ENCODE measurements at regions not wholly inside any gene's neighbourhood (a gene's known extent, or its start where the extent isn't known, plus 50 kb on each side); places are given as distances from the start of the nearest gene placed in this dataset.
"Not testable (repeated sequence)": the region's sequence is repeated elsewhere in the genome, so short reads cannot be mapped to it uniquely, and the experiment has no call there.

DNA sequence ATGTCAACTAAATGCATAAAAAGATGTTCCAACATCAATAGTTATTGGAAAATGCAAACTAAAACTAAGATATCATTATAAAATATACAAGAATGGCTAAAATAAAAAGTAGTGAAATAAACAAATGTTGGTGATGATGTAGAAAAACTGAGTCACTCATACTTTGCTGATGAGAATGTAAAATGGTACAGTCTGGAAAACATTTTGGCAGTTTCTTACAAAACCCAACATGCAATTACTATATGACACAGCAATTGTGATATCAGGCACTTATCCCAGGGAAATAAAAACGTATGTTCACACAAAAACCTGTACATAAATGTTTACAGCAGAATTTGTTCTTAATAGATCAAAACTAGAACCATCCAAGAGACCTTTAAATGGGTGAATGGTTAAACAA is 182.6 kb downstream of the RTL9 start:
- no peak for TF ChIP-seq Cebpa-rat (IDR thresholded peaks at IDR 0.05)
- H3K4me3 ChIP-seq = no peak overlapping the region

DNA sequence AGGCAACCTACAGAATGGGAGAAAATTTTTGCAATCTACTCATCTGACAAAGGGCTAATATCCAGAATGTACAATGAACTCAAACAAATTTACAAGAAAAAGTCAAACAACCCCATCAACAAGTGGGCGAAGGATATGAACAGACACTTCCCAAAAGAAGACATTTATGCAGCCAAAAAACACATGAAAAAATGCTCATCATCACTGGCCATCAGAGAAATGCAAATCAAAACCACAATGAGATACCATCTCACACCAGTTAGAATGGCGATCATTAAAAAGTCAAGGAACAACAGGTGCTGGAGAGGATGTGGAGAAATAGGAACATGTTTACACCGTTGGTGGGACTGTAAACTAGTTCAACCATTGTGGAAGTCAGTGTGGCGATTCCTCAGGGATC is 192.2 kb downstream of the RTL9 start:
- not testable (repeated sequence) for H3K36me3 ChIP-seq, H4K20me1 ChIP-seq, H3K4me1 ChIP-seq, H3K9ac ChIP-seq, H3K4me2 ChIP-seq, H3K4me3 ChIP-seq, H3K27ac ChIP-seq
- Histone ChIP-seq H3K9me3 (peaks cover 12% of the 10 kb centered on the region; the same call in 1 of the 2 replicates), H3K27me3 (peaks cover 31% of the 10 kb centered on the region)

More for the DNA sequence above, 182.6 kb downstream of the RTL9 start:
- peaks cover 12% of the 10 kb centered on the region for H3K9me3 ChIP-seq
- no peaks in the 10 kb centered on the region for H3K4me1 ChIP-seq
- no peak overlapping the region for H3K27ac ChIP-seq
- H3K27me3 ChIP-seq = peaks cover 51% of the 10 kb centered on the region
- no peak overlapping the region for H3K4me2 ChIP-seq
- no peaks in the 10 kb centered on the region for H4K20me1 ChIP-seq
- H3K36me3 ChIP-seq = no peaks in the 10 kb centered on the region
- no peak overlapping the region for H3K9ac ChIP-seq

DNA sequence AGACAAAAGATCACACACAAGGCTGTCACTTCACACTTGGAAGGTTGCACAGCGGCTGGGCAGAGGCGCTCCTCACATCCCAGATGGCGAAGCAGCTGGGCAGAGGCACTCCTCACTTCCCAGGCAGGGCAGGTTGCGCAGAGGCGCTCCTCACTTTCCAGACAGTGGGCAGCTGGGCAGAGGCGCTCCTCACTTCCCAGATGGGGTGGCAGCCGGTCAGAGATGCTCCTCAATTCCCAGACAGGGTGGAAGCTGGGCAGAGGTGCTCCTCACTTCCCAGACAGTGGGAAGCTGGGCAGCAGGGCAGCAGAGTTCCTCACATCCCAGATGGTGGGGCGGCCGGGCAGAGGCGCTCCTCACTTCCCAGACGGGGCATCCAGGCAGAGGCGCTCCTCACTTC is 199.2 kb downstream of the RTL9 start:
- Histone ChIP-seq H3K4me2 (no peak overlapping the region), H3K9ac (no peak overlapping the region), H3K4me1 (peaks cover 2% of the 10 kb centered on the region; the same call in 1 of the 2 replicates), H3K36me3 (no peaks in the 10 kb centered on the region), H3K27ac (no peak overlapping the region), H3K9me3 (peaks cover 54% of the 10 kb centered on the region), H3K27me3 (peaks cover 43% of the 10 kb centered on the region; the same call in 1 of the 2 replicates), H4K20me1 (no peaks in the 10 kb centered on the region), H3K4me3 (no peak overlapping the region)
- TF ChIP-seq Cebpa-rat (IDR thresholded peaks at IDR 0.05) = no peak

DNA sequence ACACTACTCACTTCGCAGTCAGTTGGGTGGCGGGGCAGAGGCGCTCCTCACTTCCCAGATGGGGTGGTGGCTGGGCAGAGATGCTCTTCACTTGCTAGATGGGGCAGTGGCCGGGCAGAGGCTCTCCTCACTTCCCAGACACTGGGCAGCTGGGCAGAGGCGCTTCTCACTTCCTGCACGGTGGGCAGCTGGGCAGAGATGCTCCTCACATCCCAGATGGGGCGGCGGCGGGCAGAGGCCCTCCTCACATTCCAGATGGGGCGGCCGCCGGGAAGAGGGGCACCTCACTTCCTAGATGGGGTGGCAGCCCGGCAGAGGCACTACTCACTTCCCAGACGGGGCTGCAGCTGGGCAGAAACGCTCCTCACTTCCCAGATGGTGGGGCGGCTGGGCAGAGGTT is 199.8 kb downstream of the RTL9 start:
- H3K4me3 ChIP-seq = no peak overlapping the region
- no peak overlapping the region for H3K27ac ChIP-seq
- TF ChIP-seq Cebpa-rat (IDR thresholded peaks at IDR 0.05) = no peak
- H3K4me1 ChIP-seq = no peaks in the 10 kb centered on the region
- peaks cover 41% of the 10 kb centered on the region; the same call in 1 of the 2 replicates for H3K27me3 ChIP-seq
- no peak overlapping the region for H3K9ac ChIP-seq
- no peak overlapping the region for H3K4me2 ChIP-seq
- peaks cover 54% of the 10 kb centered on the region for H3K9me3 ChIP-seq
- no peaks in the 10 kb centered on the region for H4K20me1 ChIP-seq
- H3K36me3 ChIP-seq = no peaks in the 10 kb centered on the region

DNA sequence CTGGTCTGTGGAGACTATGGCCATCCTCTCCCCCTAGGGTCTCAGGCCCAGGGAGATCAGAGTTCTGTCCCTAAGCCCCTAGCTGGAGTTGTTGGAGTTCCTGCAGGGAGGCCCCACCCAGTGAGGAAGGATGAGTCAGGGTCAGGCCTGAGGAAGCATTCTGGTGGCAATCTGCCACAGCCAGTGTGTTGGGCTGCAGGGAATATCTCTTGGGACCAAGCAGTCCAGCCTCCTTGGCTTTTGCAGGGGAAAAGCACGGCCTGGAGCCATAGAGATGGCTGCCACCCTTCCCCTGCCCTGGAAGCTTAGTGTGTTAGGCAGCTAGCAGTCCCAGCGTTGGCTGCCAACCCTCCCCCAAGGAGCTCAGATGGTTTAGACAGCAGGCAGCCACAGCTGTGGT is 202.4 kb downstream of the RTL9 start:
- H3K9me3 ChIP-seq = peaks cover 51% of the 10 kb centered on the region
- no peaks in the 10 kb centered on the region for H3K4me1 ChIP-seq
- no peaks in the 10 kb centered on the region for H4K20me1 ChIP-seq
- no peak overlapping the region for H3K9ac ChIP-seq
- TF ChIP-seq Cebpa-rat (IDR thresholded peaks at IDR 0.05) = no peak
- H3K36me3 ChIP-seq = no peaks in the 10 kb centered on the region
- H3K27me3 ChIP-seq = peaks cover 28% of the 10 kb centered on the region; the same call in 1 of the 2 replicates
- no peak overlapping the region for H3K4me2 ChIP-seq
- H3K27ac ChIP-seq = no peak overlapping the region
- H3K4me3 ChIP-seq = no peak overlapping the region

DNA sequence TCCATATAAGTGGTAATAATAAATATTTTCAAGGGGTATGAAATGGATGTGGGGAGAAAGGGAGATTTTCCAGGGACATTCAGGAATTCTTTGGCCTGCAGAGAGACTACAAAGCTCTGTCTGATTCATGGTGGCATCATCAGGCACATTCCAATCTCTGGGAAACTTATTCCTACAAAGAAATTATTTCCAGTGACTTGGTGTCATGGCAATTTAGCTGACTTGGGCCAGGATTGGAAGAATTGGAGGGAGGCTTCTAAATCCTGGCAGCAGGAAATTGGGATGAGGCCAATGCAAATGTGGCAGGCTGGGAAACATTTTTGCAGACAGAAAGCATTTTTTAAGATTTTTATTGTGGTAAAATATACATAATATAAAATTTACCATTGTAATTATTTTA is 204.6 kb downstream of the RTL9 start:
- Histone ChIP-seq H3K36me3 (no peaks in the 10 kb centered on the region), H3K9me3 (peaks cover 30% of the 10 kb centered on the region), H3K4me2 (no peak overlapping the region), H3K27ac (no peak overlapping the region), H3K4me1 (peaks cover 5% of the 10 kb centered on the region), H3K4me3 (no peak overlapping the region), H4K20me1 (no peaks in the 10 kb centered on the region), H3K27me3 (peaks cover 25% of the 10 kb centered on the region; the same call in 1 of the 2 replicates), H3K9ac (no peak overlapping the region)
- TF ChIP-seq Cebpa-rat (IDR thresholded peaks at IDR 0.05) = no peak

DNA sequence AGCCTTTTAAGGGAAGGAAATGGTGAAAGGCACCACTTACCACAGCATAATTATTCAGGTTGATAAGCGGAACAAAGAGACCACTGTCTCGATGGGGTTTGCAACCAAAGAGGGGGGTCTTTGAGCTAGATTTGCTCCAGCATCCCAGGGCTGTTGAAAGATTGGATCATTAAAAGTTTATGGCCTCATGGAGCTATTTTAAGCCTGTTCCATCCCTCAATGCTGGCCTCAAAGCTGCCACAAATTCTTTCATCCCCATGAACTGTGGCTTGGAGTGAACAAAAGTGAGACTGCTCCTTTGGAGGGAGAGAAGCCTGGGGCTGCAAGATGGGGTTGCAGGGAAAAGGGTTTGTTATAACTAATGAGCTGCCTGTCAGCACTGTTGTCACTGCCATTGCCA is 209.8 kb downstream of the RTL9 start:
- Histone ChIP-seq H3K4me1 (peaks cover 18% of the 10 kb centered on the region), H3K9me3 (peaks cover 7% of the 10 kb centered on the region), H3K4me2 (peak overlapping the region; percentile 33; the same call in 1 of the 2 replicates), H3K9ac (no peak overlapping the region), H3K4me3 (no peak overlapping the region), H3K36me3 (no peaks in the 10 kb centered on the region), H4K20me1 (no peaks in the 10 kb centered on the region), H3K27me3 (peaks cover 53% of the 10 kb centered on the region), H3K27ac (no peak overlapping the region)
- TF ChIP-seq Cebpa-rat (IDR thresholded peaks at IDR 0.05) = no peak

DNA sequence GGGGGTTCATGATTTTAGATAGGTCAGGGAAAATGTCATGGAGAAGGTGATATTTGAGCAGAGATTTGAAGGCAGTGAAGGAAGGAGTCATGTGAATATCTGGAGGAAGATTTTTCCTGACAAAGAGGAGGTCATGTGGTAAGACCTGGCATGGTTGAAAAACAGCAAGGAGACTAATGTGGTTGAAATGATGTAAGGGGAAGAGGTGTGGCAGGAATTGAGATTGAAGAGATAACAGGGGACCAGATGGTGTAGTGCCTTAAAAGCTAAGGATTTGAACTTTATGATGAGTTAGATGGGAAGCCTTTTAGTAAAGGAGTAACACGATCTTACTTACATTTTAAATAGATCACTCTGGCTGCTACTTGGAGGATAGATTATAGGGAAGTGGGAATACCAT is 210.9 kb downstream of the RTL9 start:
- Histone ChIP-seq H3K36me3 (no peaks in the 10 kb centered on the region), H3K4me1 (peaks cover 23% of the 10 kb centered on the region), H3K9me3 (peaks cover 7% of the 10 kb centered on the region), H3K27me3 (peaks cover 56% of the 10 kb centered on the region), H4K20me1 (no peaks in the 10 kb centered on the region), H3K4me2 (no peak overlapping the region), H3K9ac (no peak overlapping the region), H3K27ac (no peak overlapping the region), H3K4me3 (no peak overlapping the region)
- TF ChIP-seq Cebpa-rat (IDR thresholded peaks at IDR 0.05) = no peak

DNA sequence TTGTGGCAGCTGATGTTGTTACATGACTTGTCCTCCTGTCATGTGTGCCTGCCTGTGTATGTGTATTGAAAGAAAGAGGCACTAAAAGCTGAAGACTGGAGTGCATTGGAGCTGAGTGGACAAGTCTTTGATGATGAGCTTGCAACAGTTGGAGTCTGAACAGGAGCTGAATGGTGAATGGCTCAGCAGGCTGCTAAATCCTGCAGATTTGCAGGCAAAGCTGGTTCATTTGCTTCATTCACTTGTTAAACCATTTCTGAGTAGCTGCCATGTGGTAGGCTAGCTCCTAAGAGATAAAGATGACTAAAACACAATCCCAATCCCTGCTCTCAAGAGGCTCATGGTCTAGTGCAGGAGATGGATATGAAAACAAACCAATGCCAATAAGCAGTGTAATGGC is 217.3 kb downstream of the CHRDL1 start:
- Histone ChIP-seq H3K4me2 (no peak overlapping the region), H3K9me3 (peaks cover 11% of the 10 kb centered on the region; the same call in 1 of the 2 replicates), H3K4me3 (no peak overlapping the region), H3K4me1 (peaks cover 34% of the 10 kb centered on the region), H3K27ac (no peak overlapping the region), H4K20me1 (no peaks in the 10 kb centered on the region; the same call in 1 of the 2 replicates), H3K27me3 (peaks cover 76% of the 10 kb centered on the region), H3K36me3 (no peaks in the 10 kb centered on the region), H3K9ac (no peak overlapping the region)
- TF ChIP-seq Cebpa-rat (IDR thresholded peaks at IDR 0.05) = no peak

DNA sequence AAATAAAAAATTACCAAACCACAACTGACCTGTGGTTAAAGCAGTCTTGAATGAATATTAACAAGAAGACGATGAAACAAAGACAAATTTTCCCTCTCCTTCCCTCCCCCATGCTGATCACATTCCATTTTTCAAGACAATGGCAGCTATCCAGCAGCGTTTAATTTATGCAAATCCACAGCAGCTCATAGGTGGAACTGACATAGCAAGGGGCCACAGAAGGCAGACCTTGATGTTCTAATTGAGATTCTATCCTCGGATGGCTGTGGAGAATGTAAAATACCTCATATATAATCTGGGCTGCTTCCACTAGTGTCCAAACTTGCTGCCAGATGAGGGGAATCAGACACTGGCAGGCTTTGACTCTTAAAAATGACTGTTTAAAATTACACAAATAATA is 211.5 kb downstream of the CHRDL1 start:
- no peak for TF ChIP-seq Cebpa-rat (IDR thresholded peaks at IDR 0.05)
- H3K4me1 ChIP-seq = peaks cover 21% of the 10 kb centered on the region
- H3K4me2 ChIP-seq = no peak overlapping the region
- H4K20me1 ChIP-seq = no peaks in the 10 kb centered on the region
- no peak overlapping the region for H3K4me3 ChIP-seq
- H3K36me3 ChIP-seq = no peaks in the 10 kb centered on the region
- peaks cover 78% of the 10 kb centered on the region for H3K27me3 ChIP-seq
- H3K27ac ChIP-seq = no peak overlapping the region
- H3K9ac ChIP-seq = no peak overlapping the region
- peaks cover 11% of the 10 kb centered on the region; the same call in 1 of the 2 replicates for H3K9me3 ChIP-seq

DNA sequence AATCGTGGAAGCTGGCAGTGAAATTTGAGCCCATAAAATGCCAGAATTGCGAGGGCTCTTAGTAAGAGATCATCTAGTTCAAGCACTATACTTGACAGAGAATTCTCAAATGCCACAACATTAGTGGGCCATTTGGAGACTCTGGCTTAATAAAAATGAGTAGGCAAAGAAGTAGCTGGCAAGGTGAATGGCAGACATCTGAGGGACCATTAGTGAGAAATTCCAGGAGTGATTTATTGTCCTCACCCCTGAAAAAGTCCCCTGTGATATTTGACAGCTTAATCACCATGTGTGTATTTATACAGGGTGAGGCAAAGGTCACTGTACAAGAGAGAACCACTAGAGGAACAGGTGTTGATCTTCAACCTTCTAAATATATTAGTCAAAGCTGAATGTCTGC is 207.5 kb downstream of the CHRDL1 start:
- H3K9ac ChIP-seq = no peak overlapping the region
- no peaks in the 10 kb centered on the region for H3K36me3 ChIP-seq
- H3K27ac ChIP-seq = no peak overlapping the region
- H3K27me3 ChIP-seq = peaks cover 57% of the 10 kb centered on the region
- no peaks in the 10 kb centered on the region for H3K9me3 ChIP-seq
- H3K4me3 ChIP-seq = no peak overlapping the region
- H3K4me1 ChIP-seq = no peaks in the 10 kb centered on the region
- no peak for TF ChIP-seq Cebpa-rat (IDR thresholded peaks at IDR 0.05)
- H4K20me1 ChIP-seq = no peaks in the 10 kb centered on the region
- H3K4me2 ChIP-seq = no peak overlapping the region

All from BLaER1 (cell line).